OCI-LY1 (cell line): ENCODE measurements at regions not wholly inside any gene's neighbourhood (a gene's known extent, or its start where the extent isn't known, plus 50 kb on each side); places are given as distances from the start of the nearest gene placed in this dataset.

Source experiments
- H2AFZ ChIP-seq: fragments of 200-600 bp; sonication (generic), shearing (Covaris generic); 2 replicates; pipeline ENCODE4 v1.6.0; 2014; ENCODE audit warnings: antibody characterized with exemption, mild to moderate bottlenecking, low read length
- H3F3A ChIP-seq: fragments of 200-600 bp; sonication (generic), shearing (Covaris generic); 2 replicates; pipeline ENCODE4 v1.6.0; 2014; ENCODE audit warnings: mild to moderate bottlenecking, antibody characterized with exemption, low read length, moderate library complexity; ENCODE audit not compliant: insufficient read depth
- H3K27ac ChIP-seq: fragments of 200-600 bp; sonication (generic); 2 replicates; pipeline ENCODE4 v1.5.1; 2014; ENCODE audit warnings: low read length, mixed run types, mild to moderate bottlenecking, low read depth; ENCODE audit not compliant: poor library complexity, severe bottlenecking
- H3K27me3 ChIP-seq: fragments of 200-600 bp; sonication (generic); 2 replicates; pipeline ENCODE4 v1.6.0; 2014; ENCODE audit warnings: antibody characterized with exemption, mild to moderate bottlenecking, low read length, moderate library complexity; ENCODE audit not compliant: insufficient read depth
- H3K36me3 ChIP-seq: fragments of 200-600 bp; sonication (generic); 2 replicates; pipeline ENCODE4 v1.6.1; 2014; ENCODE audit warnings: mild to moderate bottlenecking, antibody characterized with exemption, low read length, moderate library complexity, mixed read lengths; ENCODE audit not compliant: insufficient read depth
- H3K4me1 ChIP-seq: fragments of 200-600 bp; sonication (generic); 2 replicates; pipeline ENCODE4 v1.5.1; 2014; ENCODE audit warnings: mild to moderate bottlenecking, low read length, moderate library complexity; ENCODE audit not compliant: insufficient read depth, severe bottlenecking
- H3K4me2 ChIP-seq: fragments of 200-600 bp; sonication (generic), shearing (Covaris generic); 2 replicates; pipeline ENCODE4 v1.6.1; 2014; ENCODE audit warnings: low read length
- H3K4me3 ChIP-seq: fragments of 200-600 bp; sonication (generic); 2 replicates; pipeline ENCODE4 v1.5.1; 2014; ENCODE audit warnings: low read length, low read depth, mild to moderate bottlenecking, mixed read lengths; ENCODE audit not compliant: poor library complexity, severe bottlenecking
- H3K79me2 ChIP-seq: fragments of 200-600 bp; shearing (Covaris generic); 2 replicates; pipeline ENCODE4 v1.6.1; 2016; ENCODE audit warnings: mixed run types, low read length, mixed read lengths; ENCODE audit not compliant: insufficient read depth
- H3K9ac ChIP-seq: fragments of 200-600 bp; sonication (generic), shearing (Covaris generic); 2 replicates; pipeline ENCODE4 v1.6.1; 2014; ENCODE audit warnings: mild to moderate bottlenecking, low read length, mixed read lengths
- H3K9me2 ChIP-seq: fragments of 200-600 bp; sonication (generic), shearing (Covaris generic); 2 replicates; pipeline ENCODE4 v1.6.1; 2014; ENCODE audit warnings: low read depth, mild to moderate bottlenecking, low read length, mixed read lengths
- H3K9me3 ChIP-seq: fragments of 200-600 bp; shearing (Covaris generic); 2 replicates; pipeline ENCODE4 v1.6.1; 2014; ENCODE audit warnings: low read length, mixed read lengths
- H4K20me1 ChIP-seq: fragments of 200-600 bp; sonication (generic), shearing (Covaris generic); 2 replicates; pipeline ENCODE4 v1.6.0; 2016; ENCODE audit warnings: mild to moderate bottlenecking, low read length; ENCODE audit not compliant: insufficient read depth
- EZH2 ChIP-seq: fragments of 200-600 bp; sonication (generic), shearing (Covaris generic); IDR thresholded peaks from 2 replicates; pipeline ENCODE4 v1.8.0; 2017; ENCODE audit warnings: borderline replicate concordance, mixed run types, mild to moderate bottlenecking, antibody characterized with exemption, low read length, moderate library complexity, mixed read lengths
- TF ChIP-seq, protein P1 (sequence below): fragments of 200-600 bp; sonication (generic), shearing (Covaris generic); IDR thresholded peaks from 2 replicates; pipeline ENCODE4 v1.5.1; 2017; ENCODE audit warnings: mild to moderate bottlenecking, antibody characterized with exemption, low read length, moderate library complexity, mixed read lengths

GRCh38 chr4:116665716-116666115, 419.7 kb downstream of the TRAM1L1 start:
- Histone ChIP-seq H3K4me2 (no peak overlapping the region), H4K20me1 (no peaks in the 10 kb centered on the region), H3F3A (no peaks in the 10 kb centered on the region), H3K9ac (no peak overlapping the region), H3K9me3 (no peaks in the 10 kb centered on the region), H3K27ac (no peak overlapping the region), H3K27me3 (no peaks in the 10 kb centered on the region), H3K4me1 (no peaks in the 10 kb centered on the region), H3K9me2 (no peaks in the 10 kb centered on the region), H2AFZ (no peak overlapping the region), H3K79me2 (no peaks in the 10 kb centered on the region), H3K36me3 (no peaks in the 10 kb centered on the region), H3K4me3 (no peak overlapping the region)
- TF ChIP-seq, protein P1, sequence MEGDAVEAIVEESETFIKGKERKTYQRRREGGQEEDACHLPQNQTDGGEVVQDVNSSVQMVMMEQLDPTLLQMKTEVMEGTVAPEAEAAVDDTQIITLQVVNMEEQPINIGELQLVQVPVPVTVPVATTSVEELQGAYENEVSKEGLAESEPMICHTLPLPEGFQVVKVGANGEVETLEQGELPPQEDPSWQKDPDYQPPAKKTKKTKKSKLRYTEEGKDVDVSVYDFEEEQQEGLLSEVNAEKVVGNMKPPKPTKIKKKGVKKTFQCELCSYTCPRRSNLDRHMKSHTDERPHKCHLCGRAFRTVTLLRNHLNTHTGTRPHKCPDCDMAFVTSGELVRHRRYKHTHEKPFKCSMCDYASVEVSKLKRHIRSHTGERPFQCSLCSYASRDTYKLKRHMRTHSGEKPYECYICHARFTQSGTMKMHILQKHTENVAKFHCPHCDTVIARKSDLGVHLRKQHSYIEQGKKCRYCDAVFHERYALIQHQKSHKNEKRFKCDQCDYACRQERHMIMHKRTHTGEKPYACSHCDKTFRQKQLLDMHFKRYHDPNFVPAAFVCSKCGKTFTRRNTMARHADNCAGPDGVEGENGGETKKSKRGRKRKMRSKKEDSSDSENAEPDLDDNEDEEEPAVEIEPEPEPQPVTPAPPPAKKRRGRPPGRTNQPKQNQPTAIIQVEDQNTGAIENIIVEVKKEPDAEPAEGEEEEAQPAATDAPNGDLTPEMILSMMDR: no peak
- no peak for TF ChIP-seq EZH2

DNA sequence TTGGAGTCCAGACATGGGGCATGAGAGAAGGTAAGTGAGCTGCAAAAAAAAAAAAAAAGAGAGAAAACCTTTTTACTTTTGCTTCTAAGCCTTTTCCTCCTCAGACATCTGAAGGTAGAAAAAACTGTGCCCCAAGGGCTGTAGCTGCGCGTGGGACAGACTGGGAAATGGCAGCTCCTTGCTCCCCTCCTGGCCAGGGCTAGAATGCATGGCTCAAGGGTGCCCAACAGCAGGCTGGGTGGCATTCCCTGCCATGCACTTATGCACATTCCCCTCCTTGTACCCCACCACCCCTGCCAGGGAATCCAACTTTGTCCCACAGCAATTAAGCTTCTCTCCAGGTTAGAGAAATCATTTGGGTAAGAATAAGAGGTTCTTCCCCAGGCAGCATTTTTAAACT, 421.2 kb downstream of the TRAM1L1 start:
- TF ChIP-seq EZH2: no peak
- TF ChIP-seq, protein P1: no peak
- Histone ChIP-seq H3K4me3 (no peak overlapping the region), H3K9ac (no peak overlapping the region), H3K4me1 (no peaks in the 10 kb centered on the region), H3K79me2 (no peaks in the 10 kb centered on the region), H3K27ac (no peak overlapping the region), H2AFZ (no peak overlapping the region), H3F3A (no peaks in the 10 kb centered on the region), H3K27me3 (no peaks in the 10 kb centered on the region), H3K36me3 (no peaks in the 10 kb centered on the region), H4K20me1 (no peaks in the 10 kb centered on the region), H3K4me2 (no peak overlapping the region), H3K9me2 (no peaks in the 10 kb centered on the region), H3K9me3 (no peaks in the 10 kb centered on the region)

- Histone ChIP-seq H3K4me2 (no peak overlapping the region), H2AFZ (no peak overlapping the region), H3K9ac (no peak overlapping the region)
Measured at GRCh38 chr4:116639070-116639577, 446.3 kb downstream of the TRAM1L1 start.

More at GRCh38 chr4:116639070-116639577, 446.3 kb downstream of the TRAM1L1 start:
- Histone ChIP-seq H4K20me1 (no peaks in the 10 kb centered on the region), H3K27me3 (no peaks in the 10 kb centered on the region), H3K4me1 (no peaks in the 10 kb centered on the region), H3K9me2 (no peaks in the 10 kb centered on the region), H3K27ac (no peak overlapping the region), H3F3A (no peaks in the 10 kb centered on the region), H3K4me3 (no peak overlapping the region), H3K36me3 (no peaks in the 10 kb centered on the region), H3K9me3 (no peaks in the 10 kb centered on the region), H3K79me2 (no peaks in the 10 kb centered on the region)
- no peak for TF ChIP-seq EZH2
- TF ChIP-seq, protein P1: no peak
